T-helper 2 cell treated with Interferon-gamma antibody and Interleukin-4, amounts not matched to agents 5 μg/mL and 100 μg/mL, for 36 hours (primary cell): ENCODE measurements at regions not wholly inside any gene's neighbourhood (a gene's known extent, or its start where the extent isn't known, plus 50 kb on each side); places are given as distances from the start of the nearest gene placed in this dataset.
"Not testable (repeated sequence)": the region's sequence is repeated elsewhere in the genome, so short reads cannot be mapped to it uniquely, and the experiment has no call there.

Experiments
- DNase-seq: peaks from one replicate; pipeline ENCODE4 v3.0.0; 2021; ENCODE audit warnings: low spot score
- H3K27ac Mint-ChIP-seq: one replicate; pipeline ENCODE4 v1.8.0; 2021; ENCODE audit warnings: mild to moderate bottlenecking, mixed read lengths
- H3K27me3 Mint-ChIP-seq: one replicate; pipeline ENCODE4 v1.8.0; 2021; ENCODE audit warnings: low read depth, mixed read lengths
- H3K36me3 Mint-ChIP-seq: one replicate; pipeline ENCODE4 v1.8.0; 2021; ENCODE audit warnings: low read depth, mixed read lengths
- H3K4me1 Mint-ChIP-seq: one replicate; pipeline ENCODE4 v1.8.0; 2021; ENCODE audit warnings: low read depth, mixed read lengths
- H3K4me3 Mint-ChIP-seq: one replicate; pipeline ENCODE4 v1.8.0; 2022; ENCODE audit warnings: mild to moderate bottlenecking, moderate library complexity, mixed read lengths
- H3K9me3 Mint-ChIP-seq: one replicate; pipeline ENCODE4 v1.8.0; 2021; ENCODE audit warnings: mixed read lengths

DNA sequence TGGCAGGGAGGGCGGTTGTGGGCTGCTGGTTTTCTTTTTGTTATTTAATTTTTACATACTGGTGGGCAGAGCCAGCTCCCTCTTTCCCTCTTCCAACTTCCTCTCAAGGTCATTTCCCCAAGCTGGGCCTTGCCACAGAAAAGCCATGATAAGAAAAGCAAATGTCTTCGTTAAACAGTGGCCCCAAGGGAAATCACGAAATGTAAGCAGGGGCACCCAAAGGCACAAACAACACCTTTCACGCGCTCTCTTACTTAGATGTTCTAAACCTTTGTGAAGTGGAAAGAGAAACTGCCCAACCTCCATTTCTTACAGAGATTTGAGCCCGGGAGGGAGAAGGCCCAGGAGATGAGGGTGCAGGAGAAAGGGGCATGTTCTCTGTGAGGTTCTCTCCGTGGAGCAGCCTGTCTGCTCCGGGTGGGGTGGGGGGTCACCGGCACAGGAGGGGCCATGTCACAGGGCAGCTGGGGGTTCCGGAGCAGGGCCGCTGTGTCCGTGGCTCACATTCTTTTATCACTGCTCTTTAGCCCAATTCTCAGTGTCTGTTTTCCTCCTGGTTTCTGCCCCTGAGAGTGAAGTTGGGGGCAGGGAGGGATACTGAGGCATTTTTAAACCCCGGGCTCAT lies 190.7 kb upstream of the GATA6 start:
- Mint-ChIP-seq H3K36me3 (no peaks in the 10 kb centered on the region), H3K27ac (no peak overlapping the region), H3K9me3 (no peaks in the 10 kb centered on the region), H3K4me1 (no peaks in the 10 kb centered on the region), H3K27me3 (no peaks in the 10 kb centered on the region), H3K4me3 (no peak overlapping the region)
- DNase-seq, result no peak

DNA sequence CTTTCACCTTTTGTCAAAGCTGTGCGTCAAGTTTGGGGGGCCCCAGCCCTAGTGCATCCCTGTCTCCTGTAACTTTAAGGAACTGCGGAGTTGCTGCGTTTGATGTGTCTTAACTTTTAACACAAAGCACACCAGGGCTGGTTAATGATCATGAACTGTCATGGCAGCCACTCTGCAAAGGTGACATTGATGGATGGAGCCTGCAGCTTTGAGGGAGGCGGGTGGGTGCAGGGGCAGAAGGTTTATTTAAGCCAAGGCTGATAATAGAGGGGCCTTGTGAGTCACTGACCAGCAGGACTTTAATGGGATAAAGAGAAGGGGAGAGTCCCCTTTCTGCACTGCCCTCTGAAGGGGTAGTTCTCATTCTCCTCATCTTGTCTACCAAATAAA lies 190.2 kb upstream of the GATA6 start:
- H3K4me3 Mint-ChIP-seq, result no peak overlapping the region
- DNase-seq, result no peak
- no peak overlapping the region for H3K27ac Mint-ChIP-seq
- H3K4me1 Mint-ChIP-seq, result no peaks in the 10 kb centered on the region
- H3K36me3 Mint-ChIP-seq, result no peaks in the 10 kb centered on the region
- no peaks in the 10 kb centered on the region for H3K27me3 Mint-ChIP-seq
- H3K9me3 Mint-ChIP-seq, result no peaks in the 10 kb centered on the region

DNA sequence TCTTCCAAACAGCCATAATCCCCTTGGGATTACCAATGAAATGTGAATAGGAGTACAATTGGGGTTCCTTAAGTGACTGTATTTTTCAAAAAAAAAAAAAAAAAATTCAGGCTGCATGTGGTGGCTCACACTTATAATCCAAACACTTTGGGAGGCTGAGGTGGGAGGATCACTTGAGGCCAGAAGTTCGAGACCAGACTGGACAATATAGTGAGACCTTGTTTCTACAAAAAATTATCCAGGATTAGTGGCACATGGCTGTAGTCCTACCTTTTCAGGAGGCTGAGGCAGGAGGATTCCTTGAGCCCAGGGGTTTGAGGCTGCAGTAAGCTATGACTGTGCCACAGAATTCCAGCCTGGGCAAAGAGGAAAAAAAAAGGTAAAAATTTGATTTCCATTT lies 189.6 kb upstream of the GATA6 start:
- H3K36me3 Mint-ChIP-seq, result no peaks in the 10 kb centered on the region

DNA sequence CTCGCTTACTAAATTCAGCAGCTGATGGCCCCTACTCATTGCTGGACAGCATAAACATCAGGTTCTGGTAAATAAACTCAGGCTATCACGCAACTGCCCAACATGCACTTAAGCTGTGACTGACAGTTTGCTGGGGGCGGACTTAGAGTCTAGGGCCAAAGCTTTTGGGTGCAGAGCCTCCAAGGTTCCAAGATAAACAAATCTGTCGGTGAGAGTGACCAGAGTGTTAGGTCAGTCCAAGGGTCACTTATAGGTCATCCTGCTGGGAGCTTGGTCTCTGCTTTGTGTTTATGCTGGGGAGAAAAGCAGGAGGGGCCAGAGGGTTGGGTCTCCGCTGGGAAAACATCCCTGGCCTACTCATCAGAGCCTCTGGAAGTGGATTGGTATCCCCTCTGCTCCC lies 188.6 kb upstream of the GATA6 start:
- no peak overlapping the region for H3K27ac Mint-ChIP-seq
- no peaks in the 10 kb centered on the region for H3K36me3 Mint-ChIP-seq
- H3K4me3 Mint-ChIP-seq, result no peak overlapping the region

More for the DNA sequence above, 189.6 kb upstream of the GATA6 start:
- Mint-ChIP-seq H3K4me3 (no peak overlapping the region), H3K27ac (no peak overlapping the region), H3K4me1 (no peaks in the 10 kb centered on the region), H3K27me3 (no peaks in the 10 kb centered on the region), H3K9me3 (no peaks in the 10 kb centered on the region)
- DNase-seq, result no peak

DNA sequence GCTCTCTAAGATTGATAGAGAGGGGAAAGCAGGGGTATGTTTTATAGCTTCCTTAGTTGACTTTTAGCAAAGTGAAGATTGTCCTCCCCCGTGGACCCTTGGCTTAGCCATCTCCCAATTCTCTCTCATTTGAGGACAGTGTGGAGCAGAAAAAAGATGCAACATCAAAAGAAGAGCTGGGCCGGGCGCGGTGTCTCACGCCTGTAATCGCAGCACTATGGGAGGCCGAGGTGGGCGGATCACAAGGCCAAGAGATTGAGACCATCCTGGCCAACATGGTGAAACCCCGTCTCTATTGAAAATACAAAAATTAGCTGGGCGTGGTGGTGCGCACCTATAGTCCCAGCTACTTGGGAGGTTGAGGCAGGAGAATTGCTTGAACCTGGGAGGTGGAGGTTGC lies 187.9 kb upstream of the GATA6 start:
- DNase-seq, H3K36me3 Mint-ChIP-seq, H3K27ac Mint-ChIP-seq, H3K9me3 Mint-ChIP-seq, H3K4me1 Mint-ChIP-seq, H3K27me3 Mint-ChIP-seq, H3K4me3 Mint-ChIP-seq: not testable (repeated sequence)

More for the DNA sequence above, 188.6 kb upstream of the GATA6 start:
- no peak for DNase-seq
- H3K27me3 Mint-ChIP-seq, result no peaks in the 10 kb centered on the region
- no peaks in the 10 kb centered on the region for H3K9me3 Mint-ChIP-seq
- no peaks in the 10 kb centered on the region for H3K4me1 Mint-ChIP-seq

DNA sequence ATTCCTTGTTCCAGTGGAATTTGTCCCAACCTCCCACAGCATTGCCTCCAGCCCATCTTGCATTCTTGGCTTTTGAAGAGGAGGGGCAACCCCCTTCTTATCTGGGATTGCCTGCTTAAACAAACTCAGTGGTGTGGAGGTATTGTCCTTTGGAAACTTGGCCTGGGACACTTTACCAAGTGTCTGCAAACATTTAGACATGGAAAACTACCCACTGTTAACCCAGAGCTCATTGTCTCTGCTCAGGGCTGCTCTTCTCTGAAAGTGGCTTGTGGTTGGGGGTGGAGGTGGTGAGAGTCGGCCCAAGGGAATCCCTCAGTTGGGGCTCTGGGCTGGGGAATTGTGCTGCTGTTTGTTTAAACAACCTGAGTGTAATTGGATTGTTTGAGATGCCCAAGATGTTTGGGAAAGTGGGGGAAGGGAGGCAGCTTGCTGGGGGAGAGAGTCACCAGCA lies 178.3 kb upstream of the GATA6 start:
- Mint-ChIP-seq H3K4me3 (no peak overlapping the region), H3K4me1 (no peaks in the 10 kb centered on the region), H3K36me3 (no peaks in the 10 kb centered on the region), H3K27me3 (no peaks in the 10 kb centered on the region), H3K27ac (no peak overlapping the region), H3K9me3 (no peaks in the 10 kb centered on the region)
- DNase-seq, result no peak

DNA sequence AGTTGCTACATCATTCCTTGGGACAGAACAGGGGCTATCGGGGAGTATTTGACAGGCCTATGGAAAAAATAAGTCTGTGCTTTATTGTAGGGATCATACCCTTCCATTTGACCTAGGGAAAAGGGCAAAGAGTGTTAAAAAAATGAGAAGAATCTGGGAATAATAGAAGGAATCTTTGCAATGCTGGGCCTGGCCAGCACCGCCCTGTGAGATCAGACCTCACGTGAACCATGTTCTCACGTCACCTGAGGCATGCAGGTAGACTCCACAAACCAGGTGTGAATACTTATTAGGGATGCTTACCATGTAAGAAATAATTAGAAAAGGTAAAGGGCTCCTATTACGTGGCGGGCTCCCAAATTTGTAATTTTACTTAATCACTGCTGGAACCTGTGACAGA lies 177.5 kb upstream of the GATA6 start:
- DNase-seq, result no peak
- H3K27me3 Mint-ChIP-seq, result no peaks in the 10 kb centered on the region
- H3K27ac Mint-ChIP-seq, result no peak overlapping the region
- no peak overlapping the region for H3K4me3 Mint-ChIP-seq
- no peaks in the 10 kb centered on the region for H3K4me1 Mint-ChIP-seq
- H3K36me3 Mint-ChIP-seq, result no peaks in the 10 kb centered on the region
- no peaks in the 10 kb centered on the region for H3K9me3 Mint-ChIP-seq

DNA sequence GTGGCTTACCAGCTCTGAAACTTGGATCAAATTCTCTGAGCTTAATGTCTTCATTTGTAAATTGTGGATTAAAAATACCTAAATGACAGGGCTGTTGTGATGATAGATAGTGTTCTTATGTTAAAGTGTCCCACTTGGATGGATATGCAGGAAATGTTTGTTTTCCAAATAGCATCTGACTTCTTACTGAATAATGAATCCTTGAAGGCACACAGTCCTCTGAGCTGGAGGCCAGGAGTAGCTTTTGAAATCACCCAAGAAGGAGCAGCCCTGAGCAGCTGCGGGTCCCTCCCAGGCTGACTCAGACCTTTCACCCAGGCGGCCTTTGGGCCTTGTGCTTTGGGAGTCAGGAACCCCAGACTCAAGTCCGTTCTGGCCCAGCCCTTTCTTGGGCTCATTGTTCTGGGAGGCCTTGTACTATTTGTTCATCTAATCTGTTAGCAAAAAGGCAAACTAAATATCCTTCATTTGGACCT lies 173.0 kb upstream of the GATA6 start:
- no peak overlapping the region for H3K4me3 Mint-ChIP-seq
- H3K27ac Mint-ChIP-seq, result no peak overlapping the region
- H3K27me3 Mint-ChIP-seq, result no peaks in the 10 kb centered on the region
- no peak for DNase-seq
- peaks cover 4% of the 10 kb centered on the region for H3K4me1 Mint-ChIP-seq
- H3K9me3 Mint-ChIP-seq, result no peaks in the 10 kb centered on the region
- H3K36me3 Mint-ChIP-seq, result no peaks in the 10 kb centered on the region

DNA sequence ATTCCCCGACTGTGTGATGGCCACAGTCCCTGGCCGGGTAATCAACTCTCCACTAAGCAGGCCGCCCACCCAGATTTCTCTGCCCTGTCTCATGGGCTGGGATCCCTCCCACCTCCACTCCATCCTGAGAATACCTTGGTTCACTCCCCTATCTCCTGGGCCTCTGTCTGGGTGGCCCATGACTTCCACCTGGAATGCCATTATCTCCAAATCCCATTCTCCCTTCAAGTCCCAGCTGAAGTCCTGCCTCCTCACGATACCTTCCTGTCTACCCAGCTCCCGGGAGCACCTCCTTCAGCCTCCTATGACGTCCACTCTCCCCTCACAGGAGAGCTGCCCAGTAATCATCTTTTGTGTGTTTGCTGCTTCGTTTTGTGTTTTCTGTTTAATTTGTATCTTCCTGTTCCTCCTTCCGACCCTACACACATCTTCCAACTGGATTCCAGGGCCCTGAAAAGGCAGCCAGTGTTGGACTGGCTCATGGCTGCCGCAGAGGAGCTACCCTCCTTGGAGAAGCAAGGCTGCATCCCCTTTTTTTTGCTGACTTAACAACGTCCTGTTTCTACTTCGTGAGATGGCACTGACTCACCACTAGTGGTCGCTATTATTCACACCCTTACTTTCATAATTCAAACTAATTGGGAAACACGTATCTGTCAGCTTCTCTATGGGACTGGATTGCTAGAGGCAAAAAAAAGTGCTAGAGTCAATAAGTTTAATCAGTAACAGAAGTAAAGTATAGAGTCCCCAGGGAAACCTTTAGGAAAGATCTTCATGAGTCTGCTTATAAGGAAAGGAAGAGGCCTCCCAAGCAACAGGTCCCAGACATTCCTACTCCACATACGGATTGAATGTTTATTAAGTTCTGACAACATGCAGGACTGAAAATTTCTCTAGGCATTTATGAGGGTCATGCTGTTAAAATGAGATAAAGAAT lies 171.9 kb upstream of the GATA6 start:
- Mint-ChIP-seq H3K9me3 (no peaks in the 10 kb centered on the region), H3K27ac (no peak overlapping the region), H3K4me1 (peaks cover 4% of the 10 kb centered on the region), H3K27me3 (no peaks in the 10 kb centered on the region), H3K4me3 (no peak overlapping the region), H3K36me3 (no peaks in the 10 kb centered on the region)
- no peak for DNase-seq

DNA sequence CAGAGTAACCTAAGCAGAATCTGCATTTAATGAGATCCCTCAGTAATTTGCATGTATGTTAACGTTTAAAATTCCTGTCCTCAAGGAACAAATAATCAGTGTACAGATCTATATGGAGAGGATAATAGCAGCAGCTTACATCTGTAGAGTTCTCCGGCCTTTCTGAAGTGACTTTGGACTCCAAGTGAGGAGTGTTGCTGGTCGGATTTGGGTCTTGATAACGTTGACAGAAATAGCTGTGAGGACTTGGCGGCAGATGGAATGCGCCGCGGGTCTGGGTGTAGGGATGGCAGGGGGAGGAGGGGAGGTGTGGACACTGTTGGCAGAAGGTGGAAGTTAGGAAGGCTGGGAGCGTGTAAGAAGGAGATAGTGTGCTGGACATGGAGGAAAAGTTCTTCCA lies 170.9 kb upstream of the GATA6 start:
- no peak for DNase-seq
- Mint-ChIP-seq H3K4me3 (no peak overlapping the region), H3K9me3 (no peaks in the 10 kb centered on the region), H3K27ac (no peak overlapping the region), H3K4me1 (peaks cover 4% of the 10 kb centered on the region), H3K36me3 (no peaks in the 10 kb centered on the region), H3K27me3 (no peaks in the 10 kb centered on the region)

DNA sequence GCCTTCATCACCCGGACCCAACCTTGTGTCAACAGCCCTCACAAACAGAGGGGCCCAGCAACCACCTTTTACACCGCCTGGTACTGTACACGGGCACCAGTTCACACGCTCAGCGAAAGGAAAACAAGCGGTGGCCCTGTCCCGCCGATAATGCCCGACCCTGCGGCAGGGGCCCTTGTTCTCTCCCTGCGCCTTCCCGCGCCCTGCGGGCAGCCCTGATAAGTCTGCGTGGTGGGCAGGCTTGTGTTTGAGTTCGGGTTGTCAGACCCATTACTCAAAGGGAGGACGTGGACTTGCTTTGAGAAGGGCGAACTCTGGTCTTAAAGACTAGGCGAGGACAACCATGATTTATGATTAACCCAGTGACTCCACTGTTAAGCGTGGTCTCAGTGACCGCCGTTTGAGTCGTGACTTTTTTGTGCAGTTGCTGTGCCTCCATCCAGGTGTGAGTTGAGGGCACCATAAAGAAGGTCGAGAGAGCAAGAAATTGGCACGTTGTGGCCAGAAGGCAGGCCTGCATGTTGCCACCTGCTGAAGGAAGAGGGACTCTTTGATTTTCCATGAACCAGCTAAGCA lies 167.4 kb upstream of the GATA6 start:
- H3K27ac Mint-ChIP-seq, result no peak overlapping the region
- no peaks in the 10 kb centered on the region for H3K36me3 Mint-ChIP-seq
- H3K9me3 Mint-ChIP-seq, result no peaks in the 10 kb centered on the region
- H3K27me3 Mint-ChIP-seq, result no peaks in the 10 kb centered on the region
- H3K4me1 Mint-ChIP-seq, result peaks cover 4% of the 10 kb centered on the region
- H3K4me3 Mint-ChIP-seq, result no peak overlapping the region
- no peak for DNase-seq

DNA sequence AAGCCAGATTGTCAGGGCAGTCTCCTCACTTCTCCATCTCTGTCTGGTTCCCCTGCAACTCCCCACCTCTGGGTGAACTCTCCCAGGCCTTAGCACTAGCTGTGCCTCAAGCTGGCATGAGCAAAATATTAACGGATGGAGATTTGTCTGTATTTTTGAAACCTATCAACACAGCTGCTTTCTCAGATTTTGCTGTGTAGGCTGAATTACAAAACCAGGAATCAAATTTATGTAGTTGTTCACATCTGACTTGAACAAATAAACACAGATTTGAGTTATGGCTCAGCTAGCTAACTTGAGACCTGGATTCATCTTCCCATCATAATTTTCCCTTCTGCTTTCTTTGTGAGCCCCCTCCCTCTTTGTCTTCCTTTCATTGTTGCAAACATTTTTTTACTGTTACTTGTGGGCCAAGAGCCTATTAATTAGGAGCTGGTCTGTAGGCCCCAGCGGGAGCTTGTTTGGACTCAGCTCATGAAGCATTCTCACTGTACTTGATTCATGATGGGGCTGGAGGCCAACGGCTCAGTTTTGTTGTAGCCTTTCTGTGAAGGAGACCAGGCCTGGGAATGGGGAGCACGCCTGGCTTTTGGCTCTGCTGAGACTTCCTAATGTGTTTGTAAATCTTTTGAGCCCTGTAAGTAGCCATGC lies 164.1 kb upstream of the GATA6 start:
- Mint-ChIP-seq H3K9me3 (no peaks in the 10 kb centered on the region), H3K4me1 (no peaks in the 10 kb centered on the region), H3K27me3 (no peaks in the 10 kb centered on the region), H3K36me3 (no peaks in the 10 kb centered on the region), H3K4me3 (no peak overlapping the region), H3K27ac (no peak overlapping the region)
- no peak for DNase-seq

DNA sequence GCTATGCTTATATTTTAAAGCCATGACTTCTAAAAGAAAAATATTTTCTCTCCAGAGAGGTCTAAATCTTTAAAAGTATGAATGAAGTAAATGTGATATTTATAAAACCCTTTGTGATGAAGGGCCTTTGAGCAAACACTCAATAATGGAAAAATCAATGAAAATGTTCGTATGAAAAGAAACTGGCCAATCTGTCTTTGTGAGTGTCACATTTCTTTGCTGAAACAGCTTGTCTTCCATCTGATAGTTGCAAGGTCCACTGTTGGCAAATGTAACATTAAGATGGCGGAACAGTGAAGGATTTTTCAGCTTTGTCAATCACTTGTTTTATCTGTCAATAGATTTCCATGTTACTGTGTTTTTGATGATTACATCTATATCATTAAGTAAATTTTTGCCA lies 162.9 kb upstream of the GATA6 start:
- Mint-ChIP-seq H3K4me3 (no peak overlapping the region), H3K4me1 (no peaks in the 10 kb centered on the region), H3K9me3 (no peaks in the 10 kb centered on the region), H3K36me3 (no peaks in the 10 kb centered on the region), H3K27ac (no peak overlapping the region), H3K27me3 (no peaks in the 10 kb centered on the region)
- no peak for DNase-seq

DNA sequence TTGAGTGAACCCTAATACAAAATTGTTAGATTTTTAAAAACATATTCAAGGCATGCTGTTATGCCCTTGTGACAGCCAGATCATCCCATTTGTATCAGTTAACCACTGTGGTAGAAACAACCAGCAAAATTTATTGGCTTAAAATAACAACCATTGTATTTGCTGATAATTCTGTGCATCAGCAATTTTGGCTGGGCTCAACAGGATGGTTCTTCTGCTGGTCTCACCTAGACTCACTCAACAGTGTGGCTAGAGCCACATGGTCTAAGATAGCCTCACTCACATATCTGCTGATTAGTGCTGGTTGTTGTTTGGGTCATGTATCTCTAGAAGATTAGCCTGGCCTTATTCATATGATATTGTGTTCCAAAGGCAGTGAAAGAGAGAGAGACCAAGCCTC lies 160.1 kb upstream of the GATA6 start:
- Mint-ChIP-seq H3K9me3 (no peaks in the 10 kb centered on the region), H3K27ac (no peak overlapping the region), H3K4me3 (no peak overlapping the region), H3K4me1 (no peaks in the 10 kb centered on the region), H3K36me3 (no peaks in the 10 kb centered on the region), H3K27me3 (no peaks in the 10 kb centered on the region)
- DNase-seq, result no peak
